ENCODE measurements at regions not wholly inside any gene's neighbourhood (a gene's known extent, or its start where the extent isn't known, plus 50 kb on each side); places are given as distances from the start of the nearest gene placed in this dataset.

DNA sequence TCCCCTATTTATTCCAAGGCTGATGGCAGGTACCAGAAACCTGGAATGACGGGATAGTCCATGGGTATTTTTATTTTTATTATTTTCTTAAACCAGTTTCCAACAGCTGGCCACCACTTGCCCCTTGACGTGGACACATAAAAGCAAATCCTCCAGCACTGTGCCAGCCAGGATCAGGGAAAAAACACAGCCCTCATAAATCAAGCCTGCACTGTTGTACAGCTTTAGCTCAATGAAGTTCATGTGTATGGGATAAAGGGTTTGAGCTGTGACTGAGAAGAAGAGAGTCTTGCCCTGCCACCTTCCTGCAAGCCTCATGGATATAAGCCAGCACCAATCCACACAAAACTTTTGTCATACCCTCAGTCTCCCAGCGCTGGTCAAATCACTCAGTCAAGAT lies 303.8 kb upstream of the SPAG17 start:
- TF ChIP-seq, protein P1, sequence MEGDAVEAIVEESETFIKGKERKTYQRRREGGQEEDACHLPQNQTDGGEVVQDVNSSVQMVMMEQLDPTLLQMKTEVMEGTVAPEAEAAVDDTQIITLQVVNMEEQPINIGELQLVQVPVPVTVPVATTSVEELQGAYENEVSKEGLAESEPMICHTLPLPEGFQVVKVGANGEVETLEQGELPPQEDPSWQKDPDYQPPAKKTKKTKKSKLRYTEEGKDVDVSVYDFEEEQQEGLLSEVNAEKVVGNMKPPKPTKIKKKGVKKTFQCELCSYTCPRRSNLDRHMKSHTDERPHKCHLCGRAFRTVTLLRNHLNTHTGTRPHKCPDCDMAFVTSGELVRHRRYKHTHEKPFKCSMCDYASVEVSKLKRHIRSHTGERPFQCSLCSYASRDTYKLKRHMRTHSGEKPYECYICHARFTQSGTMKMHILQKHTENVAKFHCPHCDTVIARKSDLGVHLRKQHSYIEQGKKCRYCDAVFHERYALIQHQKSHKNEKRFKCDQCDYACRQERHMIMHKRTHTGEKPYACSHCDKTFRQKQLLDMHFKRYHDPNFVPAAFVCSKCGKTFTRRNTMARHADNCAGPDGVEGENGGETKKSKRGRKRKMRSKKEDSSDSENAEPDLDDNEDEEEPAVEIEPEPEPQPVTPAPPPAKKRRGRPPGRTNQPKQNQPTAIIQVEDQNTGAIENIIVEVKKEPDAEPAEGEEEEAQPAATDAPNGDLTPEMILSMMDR (IDR thresholded peaks at IDR 0.05; ENCODE audit: poor library complexity) = no peak
- no peak for TF ChIP-seq EZH2phosphoT487 (IDR thresholded peaks at IDR 0.05; ENCODE audit: low read depth, severe bottlenecking, unreplicated experiment)
- TF ChIP-seq EZH2 (IDR thresholded peaks at IDR 0.05; ENCODE audit: borderline replicate concordance) = no peak

All from hepatocyte (in vitro differentiated cells).